HCT116 (cell line): ENCODE measurements at regions not wholly inside any gene's neighbourhood (a gene's known extent, or its start where the extent isn't known, plus 50 kb on each side); places are given as distances from the start of the nearest gene placed in this dataset.

Source experiments
- ATAC-seq: fragments of 200-7000 bp; cut with Tn5 transposase; 2 replicates; pipeline ENCODE4 v1.9.1; 2020; ENCODE audit warnings: mild to moderate bottlenecking, moderate library complexity
- BruUV-seq: library from RNA; stranded (reverse); fragments of 400-500 nt; replicated peaks from 2 replicates; lab custom pipeline; 2021; lab: Mats Ljungman, UMichigan
- CTCF ChIA-PET: fragments of 300-600 bp; sonication (Branson Sonifier 250); formaldehyde crosslinking; loops from one replicate; lab custom pipeline; 2021; ENCODE audit warnings: antibody characterized with exemption; lab: Charles Lee
- POLR2A ChIA-PET: fragments of 300-600, 350-600 bp; sonication (Branson Sonifier 250); formaldehyde crosslinking; loops from one replicate; lab custom pipeline; 2021; ENCODE audit warnings: antibody characterized with exemption; lab: Charles Lee
- RAD21 ChIA-PET, 2 experiments: fragments of 300-600 bp; sonication (Branson Sonifier 250); formaldehyde crosslinking; loops; one replicate each; lab custom pipeline; 2023; ENCODE audit warnings: low total read pairs in 2 of 2; ENCODE audit not compliant: uncharacterized antibody in 2 of 2, unreplicated experiment in 2 of 2, low non-redundant PET in 1 of 2; lab: Charles Lee
- DNase-seq: peaks from one replicate; pipeline ENCODE4 v3.0.0-alpha.2; 2010; ENCODE audit warnings: low read depth, low spot score
- H2AFZ ChIP-seq: fragments of 200-600 bp; shearing (Covaris generic), sonication (generic); 2 replicates; pipeline ENCODE4 v1.6.1; 2017; ENCODE audit warnings: low read depth, mixed run types, mixed read lengths, antibody characterized with exemption, low read length; ENCODE audit not compliant: poor library complexity, severe bottlenecking
- H3K27ac ChIP-seq: 2 replicates; pipeline ENCODE4 v1.5.1; 2012; ENCODE audit warnings: low read depth, low read length
- H3K27me3 ChIP-seq: fragments of 200-600 bp; sonication (generic); 2 replicates; pipeline ENCODE4 v1.6.1; 2016; ENCODE audit warnings: mixed run types, low read length, mixed read lengths; ENCODE audit not compliant: insufficient read depth
- H3K36me3 ChIP-seq, 2 experiments: fragments of 200-500 bp in 1 of 2; fragments of 200-600 bp in 1 of 2; sonication (Bioruptor generic) in 1 of 2; sonication (generic) in 1 of 2; 2 replicates each; pipeline versions ENCODE4 v1.5.1 to v1.6.1; 2014 to 2016; ENCODE audit warnings: low read length in 2 of 2, inconsistent platforms in 1 of 2, mixed read lengths in 1 of 2, mixed run types in 1 of 2; ENCODE audit not compliant: insufficient read depth in 2 of 2, control insufficient read depth in 1 of 2
- H3K4me1 ChIP-seq, 2 experiments: fragments of 200-600 bp in 1 of 2; sonication (generic) in 1 of 2; 2 replicates each; pipeline versions ENCODE4 v1.5.1 to v1.6.1; 2012 to 2017; ENCODE audit warnings: low read length in 2 of 2, inconsistent platforms in 1 of 2, mild to moderate bottlenecking in 1 of 2, mixed read lengths in 1 of 2, mixed run types in 1 of 2, moderate library complexity in 1 of 2; ENCODE audit not compliant: insufficient read depth in 2 of 2, control insufficient read depth in 1 of 2
- H3K4me2 ChIP-seq: fragments of 200-600 bp; sonication (generic); 2 replicates; pipeline ENCODE4 v1.6.1; 2017; ENCODE audit warnings: mixed run types, low read length, mixed read lengths
- H3K4me3 ChIP-seq, 2 experiments: fragments of 200-600 bp in 1 of 2; sonication (generic) in 1 of 2; replicated peaks in 1 of 2; 2 replicates each; pipeline ENCODE4 v1.5.1; 2011 to 2016; ENCODE audit warnings: low read length in 2 of 2, control low read depth in 1 of 2, low read depth in 1 of 2, mild to moderate bottlenecking in 1 of 2, mixed read lengths in 1 of 2, mixed run types in 1 of 2
- H3K79me2 ChIP-seq: fragments of 200-600 bp; sonication (generic); 2 replicates; pipeline ENCODE4 v1.6.1; 2017; ENCODE audit warnings: mild to moderate bottlenecking, mixed run types, low read length, moderate library complexity, mixed read lengths; ENCODE audit not compliant: insufficient read depth
- H3K9ac ChIP-seq: fragments of 200-600 bp; sonication (generic); 2 replicates; pipeline ENCODE4 v1.6.1; 2016; ENCODE audit warnings: low read length, mixed read lengths
- H3K9me2 ChIP-seq: fragments of 200-600 bp; sonication (generic), shearing (Covaris generic); 2 replicates; pipeline ENCODE4 v1.6.1; 2017; ENCODE audit warnings: mixed run types, mild to moderate bottlenecking, moderate library complexity; ENCODE audit not compliant: insufficient read depth
- H3K9me3 ChIP-seq, 2 experiments: fragments of 200-500 bp in 1 of 2; fragments of 200-600 bp in 1 of 2; sonication (Bioruptor generic) in 1 of 2; sonication (generic) in 1 of 2; 2 replicates each; pipeline ENCODE4 v1.6.1; 2014 to 2017; ENCODE audit warnings: low read length in 2 of 2, mixed read lengths in 2 of 2, inconsistent platforms in 1 of 2, low read depth in 1 of 2, mild to moderate bottlenecking in 1 of 2, mixed run types in 1 of 2, moderate library complexity in 1 of 2; ENCODE audit not compliant: control insufficient read depth in 1 of 2, insufficient read depth in 1 of 2
- H4K20me1 ChIP-seq: fragments of 200-600 bp; sonication (generic), shearing (Covaris generic); 2 replicates; pipeline ENCODE4 v1.6.1; 2017; ENCODE audit warnings: mixed run types, mild to moderate bottlenecking, moderate library complexity; ENCODE audit not compliant: insufficient read depth
- CEBPB ChIP-seq: IDR thresholded peaks from 2 replicates; pipeline ENCODE4 v1.6.1; 2012; ENCODE audit warnings: low read depth
- EGR1 ChIP-seq: IDR thresholded peaks from 2 replicates; pipeline ENCODE4 v1.6.1; 2012; ENCODE audit warnings: low read depth
- EZH2 ChIP-seq: fragments of 200-600 bp; sonication (generic); IDR thresholded peaks from 2 replicates; pipeline ENCODE4 v1.6.1; 2017; ENCODE audit warnings: antibody characterized with exemption, mixed run types
- EZH2phosphoT487 ChIP-seq: fragments of 200-600 bp; IDR thresholded peaks from 2 replicates; pipeline ENCODE4 v1.6.1; 2018; ENCODE audit warnings: antibody characterized with exemption, borderline replicate concordance
- FOSL1 ChIP-seq: IDR thresholded peaks from 2 replicates; pipeline ENCODE4 v1.6.1; 2012; ENCODE audit warnings: low read depth
- POLR2A ChIP-seq: IDR thresholded peaks from 2 replicates; pipeline ENCODE4 v1.7.0; 2011; ENCODE audit warnings: borderline replicate concordance; ENCODE audit not compliant: insufficient read depth, insufficient read length; ENCODE audit errors: extremely low read depth
- POLR2AphosphoS5 ChIP-seq: IDR thresholded peaks from 2 replicates; pipeline ENCODE4 v1.6.1; 2011; ENCODE audit warnings: mild to moderate bottlenecking, low read depth, low read length, moderate library complexity
- SIN3A ChIP-seq: IDR thresholded peaks from 2 replicates; pipeline ENCODE4 v1.6.1; 2012; ENCODE audit warnings: low read depth
- SP1 ChIP-seq: IDR thresholded peaks from 2 replicates; pipeline ENCODE4 v1.6.1; 2012; ENCODE audit warnings: low read depth
- TCF7L2 ChIP-seq: IDR thresholded peaks from 2 replicates; pipeline ENCODE4 v1.7.0; 2011; ENCODE audit warnings: borderline replicate concordance, inconsistent platforms; ENCODE audit not compliant: insufficient read depth, insufficient read length; ENCODE audit errors: extremely low read depth
- ZNF274 ChIP-seq: fragments of 200-500 bp; sonication (Bioruptor generic); IDR thresholded peaks from 2 replicates; pipeline ENCODE4 v1.6.1; 2014; ENCODE audit warnings: mild to moderate bottlenecking, low read depth, low read length, inconsistent platforms
- intact Hi-C: fragments of 100-400 bp; cut with micrococcal nuclease; formaldehyde crosslinking; loops from 2 replicates; pipeline ENCODE4 v1.10.0; 2022
- TF ChIP-seq, protein P1 (sequence below): IDR thresholded peaks from 2 replicates; pipeline ENCODE4 v1.6.1; 2012

DNA sequence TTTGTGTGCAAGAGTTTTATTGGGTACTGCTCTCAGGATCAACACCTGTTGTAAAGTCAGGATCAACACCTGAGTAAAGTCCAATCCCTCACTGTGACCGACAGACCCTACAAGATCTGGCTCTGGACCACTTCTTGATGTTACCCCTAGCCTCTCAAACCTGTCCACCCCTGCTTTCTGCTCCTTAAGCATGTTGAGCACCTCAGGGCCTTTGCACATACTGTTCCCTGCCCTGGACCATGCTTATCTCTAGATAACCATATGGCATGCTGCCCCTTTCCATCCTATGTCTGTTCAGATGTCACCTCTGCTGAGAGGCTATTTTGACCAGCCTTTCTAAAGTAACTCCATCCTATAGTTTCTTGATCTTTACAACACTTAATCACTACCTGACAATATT, 269.6 kb downstream of the SMARCA2 start:
- intact Hi-C loops, result no loop called here

DNA sequence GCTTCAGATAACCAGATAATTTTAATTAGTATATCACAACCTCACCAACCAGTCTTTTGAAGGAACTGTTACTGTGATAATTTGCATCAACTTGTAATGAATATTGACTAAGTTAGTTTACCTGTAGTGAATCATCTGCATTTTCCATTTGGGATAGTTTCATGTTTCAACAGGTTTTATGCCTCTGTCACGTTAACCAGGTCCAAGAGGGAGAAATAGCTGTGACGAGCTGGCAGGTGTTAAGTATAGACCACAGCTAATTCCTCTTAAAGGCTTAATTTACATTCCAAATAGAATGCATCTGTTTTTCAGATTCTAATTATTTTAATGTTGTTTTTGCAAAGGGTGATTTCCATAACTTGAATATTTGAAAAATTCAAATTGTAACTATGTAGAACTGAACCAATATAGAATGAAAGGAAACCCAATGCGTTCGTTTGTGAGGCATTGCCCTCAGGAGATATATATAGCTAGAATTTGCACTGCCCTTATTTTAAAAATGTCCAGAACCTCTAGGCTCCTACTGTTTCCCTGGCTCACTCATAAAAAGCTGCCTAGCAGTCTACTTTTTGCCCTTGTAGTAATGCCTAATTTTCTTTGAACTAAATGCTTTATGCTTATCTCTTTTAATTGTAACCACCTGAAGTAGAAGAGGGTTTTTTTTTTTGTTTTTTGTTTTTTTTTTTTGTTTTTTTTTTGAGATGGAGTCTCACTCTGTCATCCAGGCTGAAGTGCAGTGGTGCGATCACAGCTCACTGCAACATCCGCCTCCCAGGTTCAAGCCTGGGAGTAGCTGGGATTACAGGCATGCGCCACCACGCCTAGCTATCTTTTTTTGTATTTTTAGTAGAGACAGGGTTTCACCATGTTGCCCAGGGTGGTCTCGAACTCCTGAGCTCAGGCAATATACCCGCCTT, 270.5 kb downstream of the SMARCA2 start:
- CTCF ChIA-PET, result no interaction called here

More for the DNA sequence above, 269.6 kb downstream of the SMARCA2 start:
- H3K9ac ChIP-seq, result no peak overlapping the region
- no peak overlapping the region for H3K4me3 ChIP-seq
- H3K4me2 ChIP-seq, result no peak overlapping the region
- no peak overlapping the region for H2AFZ ChIP-seq
- CTCF ChIA-PET, result no interaction called here
- no peak for TF ChIP-seq SIN3A
- no peak for TF ChIP-seq EZH2
- TF ChIP-seq ZNF274, result no peak
- no peak for TF ChIP-seq EZH2phosphoT487
- no peak for TF ChIP-seq POLR2AphosphoS5
- TF ChIP-seq POLR2A, result no peak
- TF ChIP-seq EGR1, result no peak
- TF ChIP-seq, all 23 proteins: peak for 0
- no TSS peak for BruUV-seq
- ChIA-PET POLR2A (no interaction called here), RAD21 (no interaction called here)
- ATAC-seq, result no peak
- no peaks in the 10 kb centered on the region for H3K9me3 ChIP-seq
- no peak overlapping the region for H3K27ac ChIP-seq
- no peaks in the 10 kb centered on the region for H3K36me3 ChIP-seq
- H3K9me2 ChIP-seq, result no peaks in the 10 kb centered on the region
- H3K79me2 ChIP-seq, result no peaks in the 10 kb centered on the region
- no peaks in the 10 kb centered on the region for H4K20me1 ChIP-seq
- H3K27me3 ChIP-seq, result no peaks in the 10 kb centered on the region
- no peak for DNase-seq
- peaks cover 2 to 11% of the 10 kb centered on the region in 2 experiments; a peak in 3 of 4 replicates for H3K4me1 ChIP-seq

More for the DNA sequence above, 270.5 kb downstream of the SMARCA2 start:
- H3K27me3 ChIP-seq, result no peaks in the 10 kb centered on the region
- RAD21 ChIA-PET, result no interaction called here
- POLR2A ChIA-PET, result no interaction called here
- DNase-seq (no peak), ATAC-seq (no peak)
- peaks cover 2 to 11% of the 10 kb centered on the region in 2 experiments; a peak in 3 of 4 replicates for H3K4me1 ChIP-seq
- H2AFZ ChIP-seq, result no peak overlapping the region
- H4K20me1 ChIP-seq, result no peaks in the 10 kb centered on the region
- TF ChIP-seq FOSL1 (no peak), SP1 (no peak), TCF7L2 (no peak), CEBPB (no peak), SIN3A (no peak)
- TF ChIP-seq, protein P1, sequence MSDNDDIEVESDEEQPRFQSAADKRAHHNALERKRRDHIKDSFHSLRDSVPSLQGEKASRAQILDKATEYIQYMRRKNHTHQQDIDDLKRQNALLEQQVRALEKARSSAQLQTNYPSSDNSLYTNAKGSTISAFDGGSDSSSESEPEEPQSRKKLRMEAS, result no peak
- no peaks in the 10 kb centered on the region for H3K79me2 ChIP-seq
- intact Hi-C loops, result no loop called here
- H3K4me3 ChIP-seq, result no peak overlapping the region
- no peaks in the 10 kb centered on the region for H3K9me3 ChIP-seq
- no peak overlapping the region for H3K4me2 ChIP-seq
- H3K9ac ChIP-seq, result no peak overlapping the region
- H3K27ac ChIP-seq, result no peak overlapping the region
- no peaks in the 10 kb centered on the region for H3K36me3 ChIP-seq
- no peaks in the 10 kb centered on the region for H3K9me2 ChIP-seq
- BruUV-seq, result no TSS peak
